ENCODE measurements at regions not wholly inside any gene's neighbourhood (a gene's known extent, or its start where the extent isn't known, plus 50 kb on each side); places are given as distances from the start of the nearest gene placed in this dataset.
A peak's percentile ranks its signal among the peaks of the same experiment; 100 is the strongest.
"Not testable (repeated sequence)": the region's sequence is repeated elsewhere in the genome, so short reads cannot be mapped to it uniquely, and the experiment has no call there.

DNA sequence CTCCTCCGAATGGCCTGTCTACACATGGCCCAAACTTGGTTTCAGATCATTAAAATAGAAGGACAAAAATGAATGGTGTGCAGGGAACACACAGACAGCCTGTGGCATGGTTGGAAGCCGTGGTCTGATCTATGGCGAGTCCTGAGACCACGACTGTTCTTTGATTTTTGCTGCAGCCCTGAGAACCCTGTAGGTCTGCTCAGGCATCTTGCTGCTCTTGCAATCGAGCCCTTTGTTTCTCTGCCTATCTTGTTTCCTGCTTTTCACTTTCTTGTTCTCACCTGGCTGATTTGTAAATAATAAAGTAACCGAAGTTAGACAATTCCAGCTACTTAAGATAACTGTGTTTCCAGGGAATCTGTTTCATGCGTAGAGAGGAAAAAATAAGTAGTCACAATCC, 54.1 kb upstream of the NBPF9 start:
- peak; percentile 16 for DNase-seq

DNA sequence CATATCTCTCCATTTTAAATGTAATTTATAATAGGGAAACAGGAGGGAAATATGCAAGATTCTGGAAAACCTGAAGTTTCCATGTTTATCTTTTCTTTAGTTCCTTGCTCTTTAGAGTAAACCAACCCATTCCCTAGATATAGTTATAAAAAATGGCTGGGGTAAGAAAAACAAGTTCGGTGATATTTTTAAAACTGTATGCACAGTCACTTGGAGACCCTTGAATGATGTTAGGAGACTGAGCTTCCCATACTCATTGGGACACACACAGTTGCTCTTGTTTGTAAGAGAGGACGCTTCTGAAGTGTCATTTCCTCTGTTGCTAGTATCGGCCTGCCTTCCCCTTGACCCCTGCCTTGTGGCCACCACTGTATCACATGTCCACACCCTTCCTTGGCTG, 55.0 kb upstream of the NBPF9 start:
- not testable (repeated sequence) for DNase-seq

DNA sequence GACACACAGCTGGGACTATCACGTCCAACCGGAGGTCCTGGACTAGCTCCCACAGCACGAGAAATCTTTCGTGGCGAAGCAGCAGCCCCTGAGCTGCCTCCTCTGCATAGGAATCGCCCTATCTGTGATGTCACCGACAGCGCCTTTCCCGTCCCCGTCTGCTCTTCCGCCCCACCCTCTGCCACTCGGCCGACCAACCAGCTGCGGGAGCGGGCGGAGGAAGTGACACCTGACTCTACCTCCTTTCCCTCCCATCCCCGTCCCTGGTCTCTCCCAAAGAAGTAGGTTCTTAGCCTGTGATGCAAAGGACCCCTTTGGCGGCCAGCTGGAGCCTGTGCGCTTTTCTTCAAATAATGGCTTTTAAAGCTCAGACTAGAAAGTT, 59.7 kb upstream of the NBPF9 start:
- DNase-seq: not testable (repeated sequence)

- peak; percentile 2 for DNase-seq
Measured at GRCh38 chr1:149174765-149175164, 71.4 kb upstream of the NBPF9 start.

- DNase-seq: not testable (repeated sequence)
Measured at GRCh38 chr1:149175812-149176211, 72.5 kb upstream of the NBPF9 start.

- DNase-seq: peak; percentile 69
Measured at GRCh38 chr1:149176453-149177316, 73.3 kb upstream of the NBPF9 start.

DNA sequence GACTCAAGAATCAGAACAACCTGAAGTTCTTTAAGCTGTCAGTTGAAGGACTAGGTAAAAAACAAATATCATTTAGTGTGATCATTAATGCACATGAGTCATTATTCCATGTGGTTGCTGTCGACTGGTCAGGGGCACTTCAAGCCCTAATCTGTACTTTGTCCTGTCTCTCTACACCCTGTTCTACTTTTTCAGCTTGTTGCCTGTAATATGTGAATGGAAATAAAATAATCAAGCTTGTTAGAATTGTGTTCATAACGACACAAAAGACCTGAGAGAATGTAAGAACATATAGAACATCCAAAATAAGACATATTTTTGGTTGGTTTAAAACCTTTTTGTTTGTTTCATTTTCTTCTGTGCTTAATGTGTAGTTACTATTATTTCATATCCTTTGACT, 87.4 kb upstream of the NBPF9 start:
- DNase-seq: not testable (repeated sequence)

GRCh38 chr1:149196651-149197050, 93.3 kb upstream of the NBPF9 start:
- not testable (repeated sequence) for DNase-seq

DNA sequence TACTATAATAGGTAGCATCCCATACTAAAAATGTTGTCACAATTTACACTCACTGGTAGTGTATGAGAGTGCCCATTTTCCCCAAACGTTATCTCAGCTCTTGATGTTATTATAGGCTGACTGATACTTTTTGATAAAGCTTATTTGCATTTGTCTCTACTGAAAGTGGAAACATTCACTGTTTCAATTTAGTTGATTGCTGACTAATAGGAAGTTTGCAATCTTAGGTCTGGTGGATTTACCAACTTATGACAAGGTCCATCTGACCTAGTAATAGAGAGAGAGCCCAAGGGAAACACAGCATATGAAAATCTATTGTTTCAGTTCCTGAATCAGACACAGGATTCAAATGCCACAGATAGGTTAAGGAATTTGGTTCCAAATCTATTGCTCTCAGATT, 97.2 kb upstream of the NBPF9 start:
- DNase-seq: not testable (repeated sequence)

GRCh38 chr1:149202283-149202682, 98.9 kb upstream of the NBPF9 start:
- not testable (repeated sequence) for DNase-seq

- not testable (repeated sequence) for DNase-seq
Measured at GRCh38 chr1:149204396-149204795, 101.0 kb upstream of the NBPF9 start.

GRCh38 chr1:149208836-149209235, 105.5 kb upstream of the NBPF9 start:
- DNase-seq: not testable (repeated sequence)

DNA sequence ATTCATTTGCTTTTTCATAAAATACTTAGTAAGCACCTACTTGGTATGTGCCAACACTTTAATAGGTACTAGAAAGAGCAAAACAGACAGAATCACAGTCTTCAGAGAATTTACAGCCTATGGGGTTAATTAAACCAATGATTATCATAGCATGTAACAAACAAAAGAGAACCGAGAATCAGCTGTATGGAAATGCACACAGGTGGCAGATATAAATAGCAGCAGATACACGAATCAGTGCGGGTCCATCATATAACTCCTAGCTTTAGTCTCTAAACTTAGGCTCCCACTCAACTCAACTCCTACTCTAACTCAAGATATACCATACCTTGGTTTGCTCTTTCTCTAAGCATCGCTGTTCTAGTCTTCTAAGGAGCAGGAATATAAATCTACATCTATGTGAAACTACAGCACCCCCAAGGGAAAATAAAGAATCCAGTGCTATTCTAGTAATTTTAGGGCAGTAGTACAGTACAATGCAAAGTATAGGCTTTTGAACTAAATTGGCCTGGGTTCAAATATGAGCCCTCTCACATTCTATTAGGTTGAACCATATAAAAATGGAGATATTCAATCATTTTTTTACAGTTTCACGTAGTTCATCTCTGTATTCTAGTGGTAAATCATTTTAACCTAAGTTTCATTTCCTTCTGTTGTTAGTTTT, 108.5 kb upstream of the NBPF9 start:
- DNase-seq: not testable (repeated sequence)

DNA sequence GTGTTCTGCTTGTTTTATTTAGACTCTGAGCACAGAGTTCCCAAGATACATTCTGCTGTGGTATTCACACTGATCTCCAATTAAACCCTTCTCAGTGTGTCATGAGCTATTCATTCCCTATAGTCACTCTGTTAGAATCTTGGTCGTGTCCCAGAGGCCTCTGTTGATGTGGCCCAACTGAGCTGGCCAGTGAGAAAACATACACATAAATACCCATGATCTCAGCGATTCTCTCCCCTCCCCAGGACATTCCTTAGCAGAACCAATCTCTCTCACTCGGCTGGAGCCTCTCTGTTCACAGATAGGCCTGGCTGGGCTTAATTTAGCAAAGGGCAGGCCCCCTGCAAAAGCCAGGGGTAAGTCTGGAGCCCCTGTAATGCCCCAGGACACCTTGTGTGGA, 109.6 kb upstream of the NBPF9 start:
- DNase-seq: not testable (repeated sequence)

DNA sequence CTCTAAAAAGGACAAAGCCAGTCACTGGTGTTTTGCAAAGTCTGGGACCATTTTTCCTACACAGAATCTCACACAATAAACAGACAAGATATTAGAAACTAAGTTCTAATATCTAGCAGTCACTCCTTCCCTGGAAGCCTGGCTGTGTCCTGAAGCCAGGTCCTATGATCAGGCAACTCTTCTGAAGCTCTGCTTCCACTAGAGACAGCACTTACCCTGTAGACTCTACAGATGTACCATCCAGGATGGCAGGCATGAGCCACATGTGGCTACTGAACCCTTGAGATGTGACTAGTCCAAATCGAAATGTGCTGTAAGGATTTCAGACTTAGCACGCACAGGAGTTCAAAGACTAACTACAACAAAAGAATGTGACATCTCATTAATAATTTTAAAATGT, 110.3 kb upstream of the NBPF9 start:
- DNase-seq: not testable (repeated sequence)

- DNase-seq: not testable (repeated sequence)
Measured at GRCh38 chr1:149218080-149218988, 115.0 kb upstream of the NBPF9 start.

- DNase-seq: not testable (repeated sequence)
Measured at GRCh38 chr1:149219539-149219938, 116.2 kb upstream of the NBPF9 start.

GRCh38 chr1:149220463-149221074, 117.2 kb upstream of the NBPF9 start:
- not testable (repeated sequence) for DNase-seq

DNA sequence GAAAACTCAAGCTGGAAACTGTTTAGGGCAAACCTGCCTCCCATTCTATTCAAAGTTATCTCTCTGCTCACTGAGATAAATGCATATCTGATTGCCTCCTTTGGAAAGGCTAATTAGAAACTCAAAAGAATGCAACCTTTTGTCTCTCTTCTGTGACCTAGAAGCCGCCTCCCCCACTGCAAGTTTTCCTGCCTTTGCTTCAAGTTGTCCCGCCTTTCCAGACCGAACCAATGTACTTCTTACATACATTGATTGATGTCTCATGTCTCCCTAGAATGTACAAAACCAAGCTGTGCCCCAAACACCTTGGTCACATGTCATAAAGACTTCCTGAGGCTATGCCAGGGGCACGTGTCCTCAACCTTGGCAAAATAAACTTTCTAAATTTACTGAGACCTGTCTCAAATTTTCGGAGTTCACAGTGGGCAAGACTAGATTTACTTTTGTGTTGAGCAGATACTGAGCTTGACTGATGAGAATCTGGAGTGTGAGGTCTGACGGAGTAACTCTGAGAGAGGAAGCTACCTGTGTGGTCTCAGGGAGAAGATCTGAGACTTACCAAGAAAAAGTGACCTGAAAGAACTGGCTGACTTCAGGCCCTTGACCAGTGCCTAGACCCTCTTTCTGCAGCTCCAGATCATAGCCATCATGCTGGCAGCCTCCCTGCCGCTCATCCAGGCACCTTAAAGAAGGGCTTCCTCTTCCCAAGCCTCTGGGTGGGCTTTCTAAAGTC, 124.7 kb upstream of the NBPF9 start:
- not testable (repeated sequence) for DNase-seq

DNA sequence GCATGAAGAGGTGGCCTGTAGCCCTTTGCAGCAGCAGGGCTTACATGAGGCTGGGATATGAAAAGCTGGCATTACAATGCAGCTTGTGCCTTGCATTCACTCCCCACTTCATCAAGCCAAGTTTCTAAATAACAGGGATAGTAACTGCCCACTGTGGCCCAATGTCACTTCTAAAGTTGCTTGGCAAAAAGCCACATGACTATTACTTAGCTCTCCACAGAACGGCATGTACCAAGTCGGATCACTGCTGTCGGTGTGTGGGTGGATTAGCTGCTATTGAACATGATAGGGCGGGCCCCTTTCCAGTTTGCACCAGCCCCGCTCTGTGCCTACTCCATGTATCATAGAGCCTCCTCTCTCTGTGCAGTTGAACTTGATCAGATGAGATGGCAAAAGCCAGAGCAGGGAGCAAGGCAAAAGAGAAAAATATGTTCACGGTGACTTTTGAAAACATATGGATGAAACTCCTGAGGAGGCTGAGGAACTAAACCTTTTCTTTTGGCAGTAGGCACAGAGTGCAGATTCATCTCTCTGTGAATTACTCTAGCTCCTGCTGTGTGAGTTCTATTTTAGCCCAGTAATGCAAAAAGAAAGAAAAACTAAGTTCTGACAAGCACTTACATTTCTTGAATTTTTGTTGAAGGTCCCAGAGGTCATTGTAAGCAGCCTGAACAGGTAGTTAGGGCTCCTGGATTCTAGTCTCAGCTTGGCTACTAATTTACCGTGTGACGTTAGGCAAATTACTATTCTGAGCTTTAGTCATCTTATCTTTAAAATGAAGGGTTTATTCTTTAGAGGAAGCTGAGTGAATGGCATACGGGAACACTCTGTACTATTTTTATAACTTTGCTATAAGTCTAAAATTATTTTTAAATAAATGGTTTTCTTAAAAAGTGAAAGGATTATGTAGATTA, 125.6 kb upstream of the NBPF9 start:
- not testable (repeated sequence) for DNase-seq

- not testable (repeated sequence) for DNase-seq
Measured at GRCh38 chr1:149229813-149230212, 126.5 kb upstream of the NBPF9 start.
